H7 (cell line): ENCODE measurements at regions not wholly inside any gene's neighbourhood (a gene's known extent, or its start where the extent isn't known, plus 50 kb on each side); places are given as distances from the start of the nearest gene placed in this dataset.

Experiments used
- DNase-seq: peaks from one replicate; pipeline ENCODE4 v3.0.0; 2012
- H3K27me3 ChIP-seq: 2 replicates; pipeline ENCODE4 v1.6.0; 2011; ENCODE audit warnings: mild to moderate bottlenecking, low read length; ENCODE audit not compliant: control insufficient read depth, insufficient read depth
- H3K36me3 ChIP-seq: replicated peaks from 2 replicates; pipeline ENCODE4 v1.5.1; 2011; ENCODE audit warnings: low read length; ENCODE audit not compliant: control insufficient read depth, insufficient read depth
- H3K4me3 ChIP-seq: 2 replicates; pipeline ENCODE4 v1.5.1; 2011; ENCODE audit warnings: low read depth, mild to moderate bottlenecking, control low read depth, low read length, moderate library complexity; ENCODE audit not compliant: insufficient read depth

DNA sequence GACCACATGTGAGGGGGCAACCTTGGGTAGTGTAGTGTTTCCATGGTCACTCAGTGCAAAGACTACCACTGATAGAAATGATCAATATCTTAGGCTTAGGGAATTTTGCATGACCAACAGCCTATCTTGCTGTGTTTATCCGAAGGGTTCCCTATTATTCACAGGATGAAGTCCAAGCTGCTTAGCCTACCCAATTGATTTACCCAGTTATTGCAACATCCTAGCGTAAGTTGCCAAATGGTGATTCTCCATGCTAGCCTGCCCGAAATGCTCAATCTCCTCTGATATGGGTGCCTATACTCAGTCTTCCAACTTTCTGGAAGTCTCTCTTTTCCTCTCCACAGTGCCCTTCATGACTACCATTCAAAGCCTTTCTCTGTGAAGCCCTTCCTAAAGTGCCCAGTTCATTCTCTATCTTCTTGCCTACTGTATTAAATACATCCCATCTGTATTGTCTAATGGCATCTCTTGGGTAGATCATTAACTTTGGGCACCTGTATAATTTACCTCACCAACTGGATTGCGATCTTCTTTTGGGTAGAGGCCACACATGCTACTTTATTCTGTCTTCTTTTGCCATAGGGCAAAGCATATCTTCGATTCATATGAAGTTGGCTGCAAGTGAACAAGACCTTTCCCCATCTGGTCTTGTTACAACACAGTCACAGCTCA is 240.5 kb downstream of the CLIC5 start:
- no peak for DNase-seq
- no peak overlapping the region for H3K4me3 ChIP-seq
- H3K36me3 ChIP-seq = no peaks in the 10 kb centered on the region
- no peaks in the 10 kb centered on the region for H3K27me3 ChIP-seq

DNA sequence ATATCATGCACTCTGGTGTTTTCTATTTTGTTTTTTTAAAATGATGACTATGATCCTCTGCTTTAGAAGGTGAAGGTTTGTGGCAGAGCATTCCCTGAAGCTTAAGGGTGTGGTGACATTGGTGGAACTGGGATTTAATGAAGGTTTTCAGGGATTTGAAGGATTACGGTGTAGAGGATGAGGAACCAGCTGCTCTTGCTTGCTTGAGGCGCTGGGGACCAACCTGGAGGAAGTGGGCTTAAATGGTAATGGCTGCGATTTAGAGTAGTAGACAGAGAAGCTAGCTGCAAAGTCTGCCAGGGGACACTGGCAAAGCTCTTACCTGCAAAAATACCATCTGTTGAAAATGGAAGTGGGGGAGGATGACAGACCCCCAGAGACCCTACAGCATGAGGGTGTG is 241.8 kb downstream of the CLIC5 start:
- Histone ChIP-seq H3K36me3 (no peaks in the 10 kb centered on the region), H3K27me3 (no peaks in the 10 kb centered on the region)
- DNase-seq = no peak

DNA sequence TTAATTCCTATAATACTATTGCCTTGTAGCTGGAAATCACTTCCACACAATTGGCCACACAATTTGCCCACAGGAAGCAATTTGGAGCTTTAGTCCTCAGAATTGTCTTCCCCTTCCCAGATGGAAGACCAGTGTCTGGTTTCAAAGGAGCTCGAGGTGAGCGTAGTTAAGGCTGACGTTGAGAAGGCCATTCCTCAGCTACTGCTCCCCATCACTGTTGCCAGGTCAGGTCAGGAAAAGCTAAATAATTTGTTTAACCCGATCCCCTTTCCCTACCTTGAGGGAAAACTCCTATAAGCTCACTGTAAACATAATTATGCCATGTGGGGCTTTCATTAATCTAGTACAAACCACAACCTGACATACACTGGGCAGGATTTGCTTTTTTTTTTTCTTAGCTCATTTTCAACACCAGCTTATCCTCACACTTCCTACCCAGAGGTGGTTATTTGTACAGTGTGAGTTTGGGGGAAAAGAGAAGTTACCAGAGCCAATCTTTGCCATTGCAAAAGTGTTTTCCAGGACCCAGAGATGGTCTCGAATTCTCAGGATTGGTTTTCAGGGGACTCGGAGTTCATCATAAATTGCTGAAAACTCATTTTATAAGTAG is 242.7 kb downstream of the CLIC5 start:
- Histone ChIP-seq H3K4me3 (no peak overlapping the region), H3K36me3 (no peaks in the 10 kb centered on the region), H3K27me3 (no peaks in the 10 kb centered on the region)
- no peak for DNase-seq

More for the DNA sequence above, 241.8 kb downstream of the CLIC5 start:
- H3K4me3 ChIP-seq = no peak overlapping the region

DNA sequence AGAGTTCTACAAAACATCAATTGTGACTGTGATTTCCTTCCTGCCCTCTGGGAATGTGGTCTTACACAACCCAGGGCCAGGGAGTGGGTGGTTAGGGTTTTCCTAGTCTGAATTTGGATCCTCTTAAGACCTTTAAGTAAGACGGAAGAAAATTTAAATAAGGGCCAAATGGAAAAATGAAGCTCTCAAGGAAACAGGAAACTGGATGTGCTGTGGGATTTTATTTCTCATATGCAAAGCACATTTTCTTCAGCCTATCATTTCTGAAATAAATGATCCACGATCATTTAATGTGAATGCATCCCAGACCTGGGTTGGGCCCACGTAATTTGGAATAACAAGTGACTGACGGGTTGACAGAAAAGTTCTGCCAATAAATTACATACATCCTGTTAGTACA is 243.6 kb downstream of the CLIC5 start:
- no peaks in the 10 kb centered on the region for H3K27me3 ChIP-seq
- H3K36me3 ChIP-seq = no peaks in the 10 kb centered on the region
- no peak for DNase-seq
- H3K4me3 ChIP-seq = no peak overlapping the region

DNA sequence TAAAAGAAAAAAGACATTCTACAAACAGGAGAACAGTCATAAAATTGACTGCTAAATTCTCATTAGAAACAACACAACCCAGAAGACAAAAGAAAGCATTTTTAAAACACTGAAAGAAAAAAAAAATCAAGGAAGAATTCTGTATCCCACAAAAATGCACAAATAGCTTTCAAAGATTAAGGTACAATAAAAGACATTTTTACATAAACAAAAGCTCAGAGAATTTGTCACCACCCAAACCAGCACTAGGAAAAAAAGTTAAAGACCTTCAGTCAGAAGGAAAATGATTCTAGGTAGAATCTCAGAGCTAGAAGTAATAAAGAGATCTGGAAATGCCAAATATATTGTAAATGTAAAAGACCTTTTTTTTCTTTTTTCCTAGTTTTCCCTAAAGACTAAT is 252.4 kb downstream of the CLIC5 start:
- H3K4me3 ChIP-seq = no peak overlapping the region
- DNase-seq = no peak

DNA sequence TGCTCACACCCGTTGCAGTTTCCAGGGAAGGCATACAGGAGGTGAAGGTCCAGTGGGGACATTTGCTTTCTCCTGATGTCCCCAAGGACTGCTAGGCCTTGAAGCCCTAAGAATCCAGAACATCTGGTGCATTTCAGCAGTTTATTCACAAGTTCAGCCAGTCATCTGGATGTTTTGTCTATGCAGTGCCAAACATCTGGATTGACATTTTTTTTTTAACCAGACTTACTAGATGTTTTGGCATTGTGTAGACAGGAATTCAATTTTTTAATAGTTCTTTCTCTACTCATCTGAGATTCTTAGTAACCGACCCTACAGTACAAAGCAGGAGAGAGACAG is 256.2 kb downstream of the CLIC5 start:
- DNase-seq = no peak
- no peaks in the 10 kb centered on the region for H3K36me3 ChIP-seq
- no peaks in the 10 kb centered on the region for H3K27me3 ChIP-seq
- H3K4me3 ChIP-seq = no peak overlapping the region

More for the DNA sequence above, 252.4 kb downstream of the CLIC5 start:
- no peaks in the 10 kb centered on the region for H3K36me3 ChIP-seq
- no peaks in the 10 kb centered on the region for H3K27me3 ChIP-seq

DNA sequence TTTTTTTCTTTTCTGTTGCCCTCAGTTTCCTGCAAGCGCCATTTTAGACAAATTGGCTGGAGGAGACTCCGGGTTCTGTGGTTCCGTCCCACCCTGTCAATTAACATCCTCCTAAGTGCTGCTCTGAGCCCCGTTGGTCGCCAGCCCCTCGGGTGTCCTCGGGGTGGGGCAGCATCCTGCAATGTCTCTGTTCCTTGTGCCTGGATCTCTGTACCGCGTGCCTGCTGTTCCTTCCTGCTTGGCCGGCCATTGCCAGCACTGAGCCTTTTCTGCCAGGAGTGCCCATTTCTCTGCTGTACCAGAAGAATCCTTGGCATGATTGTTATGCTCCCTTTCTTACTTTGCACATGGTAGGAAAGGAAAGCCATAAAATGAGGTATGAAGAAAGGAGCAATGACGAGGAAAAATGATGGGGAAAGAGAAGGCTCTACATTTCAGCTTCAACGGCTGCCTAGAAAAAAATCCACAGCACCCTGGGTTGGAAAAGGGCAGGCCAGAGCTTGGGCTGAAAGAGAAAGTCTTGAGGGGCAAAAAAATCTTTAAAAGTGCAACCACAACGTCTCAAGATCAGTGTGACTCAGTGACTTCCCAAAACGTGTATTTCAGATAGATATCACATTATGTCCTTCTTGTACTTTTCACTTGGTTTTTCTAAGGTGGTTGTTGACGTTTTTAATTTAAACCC is 256.7 kb downstream of the CLIC5 start:
- DNase-seq = no peak
- no peaks in the 10 kb centered on the region for H3K36me3 ChIP-seq
- no peak overlapping the region for H3K4me3 ChIP-seq
- no peaks in the 10 kb centered on the region for H3K27me3 ChIP-seq

DNA sequence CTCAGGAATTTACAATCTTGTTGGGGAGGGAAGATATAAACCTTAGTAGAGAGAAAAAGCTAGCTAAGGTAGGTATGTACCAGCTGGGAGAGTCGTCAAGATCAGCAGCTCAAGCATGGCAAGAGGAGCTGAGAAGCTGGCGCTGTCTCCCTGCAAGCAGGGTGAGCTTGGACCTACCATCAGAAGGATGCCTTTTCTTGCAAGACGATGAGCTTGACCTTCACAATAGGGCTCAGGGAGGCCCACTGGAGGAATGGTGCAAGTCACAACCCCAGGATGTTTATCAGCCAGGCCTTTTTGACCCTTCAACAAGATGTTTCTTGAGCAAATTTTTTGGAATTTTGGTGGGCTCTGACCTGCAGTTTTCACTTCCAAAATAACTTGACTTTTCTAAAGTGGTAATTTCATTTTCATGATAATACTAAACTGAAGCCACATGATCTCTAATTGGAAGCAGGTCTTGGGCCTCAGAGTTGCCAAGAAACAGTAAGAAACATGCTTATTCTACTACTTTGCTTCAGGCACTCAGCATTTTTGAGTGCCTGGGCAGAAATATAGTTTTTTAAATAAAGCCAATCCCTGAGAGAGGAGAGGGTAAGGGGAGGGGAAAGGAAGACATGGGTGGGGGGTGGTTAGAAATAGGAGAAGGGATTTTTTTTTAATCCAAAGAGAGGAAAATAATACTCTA is 258.1 kb downstream of the CLIC5 start:
- no peak overlapping the region for H3K4me3 ChIP-seq
- DNase-seq = no peak

DNA sequence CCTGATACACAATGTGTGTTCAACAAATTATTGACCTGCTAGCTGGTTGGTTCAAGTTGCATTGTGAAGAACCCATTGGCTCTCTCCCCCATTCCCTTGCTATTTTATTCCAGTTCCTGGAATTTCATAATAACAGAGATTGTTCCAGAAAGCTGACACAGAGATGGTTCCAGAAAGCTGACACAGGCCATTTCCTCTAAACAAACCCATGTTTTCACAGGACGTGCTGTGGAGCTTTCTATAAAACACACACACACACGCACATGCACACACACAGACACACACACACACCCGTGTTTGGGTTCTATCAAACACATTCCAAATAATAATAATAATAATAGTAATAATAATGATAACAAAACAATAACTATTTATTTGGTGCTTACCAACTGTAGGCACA is 259.1 kb downstream of the CLIC5 start:
- H3K27me3 ChIP-seq = no peaks in the 10 kb centered on the region
- DNase-seq = no peak
- no peaks in the 10 kb centered on the region for H3K36me3 ChIP-seq
- no peak overlapping the region for H3K4me3 ChIP-seq

More for the DNA sequence above, 258.1 kb downstream of the CLIC5 start:
- H3K27me3 ChIP-seq = no peaks in the 10 kb centered on the region
- no peaks in the 10 kb centered on the region for H3K36me3 ChIP-seq

DNA sequence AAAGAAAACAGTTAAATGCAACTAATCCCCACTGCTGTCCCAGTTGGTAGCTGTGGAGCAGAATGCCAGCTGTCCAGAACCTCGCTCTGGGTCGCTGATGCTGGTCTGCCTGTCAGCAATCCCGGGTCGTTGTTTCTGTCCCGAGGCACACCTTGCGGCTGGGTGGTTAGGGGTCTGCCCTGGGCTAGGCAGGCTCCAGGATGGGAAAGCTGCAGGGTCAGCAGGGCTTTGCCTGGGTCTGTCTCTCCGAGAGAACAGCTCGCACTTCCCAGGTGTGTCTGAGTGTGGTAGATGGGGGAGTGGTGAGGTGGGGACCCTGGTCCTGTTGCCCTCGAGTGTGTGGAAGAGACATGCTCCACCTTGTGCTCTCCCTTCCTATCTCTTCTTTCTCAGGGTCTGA is 261.2 kb downstream of the CLIC5 start:
- Histone ChIP-seq H3K4me3 (no peak overlapping the region), H3K36me3 (no peaks in the 10 kb centered on the region), H3K27me3 (no peaks in the 10 kb centered on the region)
- DNase-seq = no peak

DNA sequence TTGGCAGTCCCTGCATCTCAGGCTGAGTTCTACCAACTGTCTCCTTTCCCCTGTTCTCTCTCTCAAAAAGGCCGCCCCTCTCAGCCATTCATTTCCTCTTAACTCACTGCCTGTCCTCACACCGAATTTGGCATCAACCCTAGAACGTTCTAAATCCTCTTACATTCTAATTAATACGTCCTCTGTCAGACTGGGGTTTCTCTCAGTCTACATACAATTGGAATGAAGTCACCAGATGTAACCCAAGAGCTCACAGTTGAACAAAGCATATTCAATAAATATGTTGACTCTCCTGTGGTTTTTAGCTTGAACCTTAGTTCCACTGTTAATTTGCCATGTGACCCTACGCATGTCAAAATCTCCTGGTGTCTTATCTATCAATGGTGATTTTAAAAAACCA is 269.6 kb downstream of the CLIC5 start:
- no peak for DNase-seq
- Histone ChIP-seq H3K27me3 (no peaks in the 10 kb centered on the region), H3K36me3 (no peaks in the 10 kb centered on the region), H3K4me3 (no peak overlapping the region)

DNA sequence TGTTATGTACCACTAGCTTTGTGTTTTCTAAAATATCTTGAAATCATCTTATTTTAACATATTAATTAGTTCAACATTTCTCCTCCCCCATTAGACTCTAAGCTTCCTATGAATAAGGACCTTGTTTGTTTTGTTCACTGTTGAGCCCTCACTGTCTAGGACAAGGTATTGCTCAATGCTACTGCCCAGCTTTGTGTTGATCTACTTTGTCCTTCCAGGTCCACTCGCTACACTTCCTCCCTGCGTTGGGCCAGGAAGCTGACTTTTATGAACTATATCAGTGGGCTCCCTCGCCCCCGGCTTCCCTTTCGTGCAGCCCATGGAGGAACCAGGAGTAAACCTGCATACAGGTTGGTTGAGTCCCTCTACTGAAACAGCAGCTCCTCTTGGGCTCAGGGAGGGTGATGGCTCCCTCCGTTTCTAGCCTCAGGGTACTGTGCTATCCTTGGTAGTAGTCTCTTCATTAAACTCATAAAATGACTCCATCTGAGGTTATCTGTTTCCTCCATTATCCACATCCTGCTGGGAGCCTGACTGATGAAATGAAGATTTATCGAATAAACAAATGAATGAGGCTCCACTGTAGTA is 272.5 kb downstream of the CLIC5 start:
- Histone ChIP-seq H3K36me3 (no peaks in the 10 kb centered on the region), H3K27me3 (no peaks in the 10 kb centered on the region), H3K4me3 (no peak overlapping the region)
- no peak for DNase-seq

DNA sequence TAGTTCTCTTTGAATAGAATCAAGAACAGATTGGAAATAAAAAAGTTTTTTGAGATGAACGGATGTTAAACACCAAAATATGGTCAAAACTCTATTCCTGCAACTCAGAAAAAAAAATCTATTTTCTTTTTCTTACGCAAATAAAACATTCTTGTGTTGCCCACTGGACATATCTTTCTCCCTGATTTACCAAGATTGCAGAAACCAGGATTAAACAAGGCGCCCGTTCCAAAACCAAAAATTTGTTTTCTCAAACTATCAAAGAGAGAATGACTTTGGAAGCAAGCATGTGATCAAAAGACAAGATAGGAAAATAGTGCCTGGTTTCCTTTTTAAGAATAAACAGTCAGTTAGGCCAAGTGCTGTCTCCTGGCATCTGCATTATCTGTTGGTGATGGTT is 273.1 kb downstream of the CLIC5 start:
- H3K36me3 ChIP-seq = no peaks in the 10 kb centered on the region
- no peak overlapping the region for H3K4me3 ChIP-seq
- no peaks in the 10 kb centered on the region for H3K27me3 ChIP-seq
- no peak for DNase-seq

DNA sequence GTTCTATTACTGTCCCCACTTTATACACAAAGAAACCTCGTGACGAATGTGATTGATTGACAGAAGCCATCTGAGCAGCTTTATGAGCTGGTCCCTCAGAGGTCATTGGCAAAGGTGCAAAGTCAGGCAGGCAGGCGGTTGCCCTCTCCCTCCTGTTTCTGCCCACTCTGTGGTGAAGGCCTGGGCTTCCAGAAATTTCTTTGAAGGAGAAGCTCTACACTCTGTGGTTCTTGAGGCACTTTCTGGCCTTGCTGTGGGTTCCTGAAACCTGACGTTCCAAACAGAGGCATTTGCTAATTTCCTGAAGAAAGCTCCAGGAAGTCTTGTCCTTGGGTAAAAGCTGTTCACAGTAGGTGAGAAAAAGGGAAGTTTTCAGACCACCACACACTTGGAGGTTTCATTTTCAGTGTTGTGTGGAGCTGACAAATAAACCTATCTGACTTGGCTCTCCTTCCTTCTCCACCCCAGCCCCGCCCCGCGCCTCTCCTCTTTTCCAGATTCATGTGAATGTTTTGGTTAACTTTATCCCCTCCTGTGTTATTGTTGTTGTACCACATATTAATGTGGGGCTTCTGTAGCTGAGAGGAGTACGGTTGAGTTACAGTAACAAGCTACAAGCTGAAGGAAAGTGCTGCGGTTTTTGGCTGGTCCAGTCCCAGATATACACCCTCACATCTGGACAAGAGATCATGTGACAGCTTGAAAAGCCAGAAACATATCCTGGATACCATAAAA is 274.1 kb downstream of the CLIC5 start:
- Histone ChIP-seq H3K4me3 (no peak overlapping the region), H3K36me3 (no peaks in the 10 kb centered on the region), H3K27me3 (no peaks in the 10 kb centered on the region)
- DNase-seq = no peak
